ENCODE measurements at regions not wholly inside any gene's neighbourhood (a gene's known extent, or its start where the extent isn't known, plus 50 kb on each side); places are given as distances from the start of the nearest gene placed in this dataset.

GRCh38 chr12:124461241-124461673 lies 106.2 kb downstream of the NCOR2 start:
- H3K9ac ChIP-seq (ENCODE audit: low read length), result no peak overlapping the region
- no peaks in the 10 kb centered on the region for H4K20me1 ChIP-seq (ENCODE audit: insufficient read depth)
- no peaks in the 10 kb centered on the region for H3K9me3 ChIP-seq (ENCODE audit: control insufficient read depth in 1 of 2, insufficient read depth in 1 of 2, low read depth in 1 of 2, low read length in 2 of 2)
- peaks cover 5 to 13% of the 10 kb centered on the region in 2 experiments for H3K36me3 ChIP-seq (ENCODE audit: control insufficient read depth in 1 of 2, insufficient read depth in 2 of 2, low read length in 2 of 2)
- no peak for TF ChIP-seq CTCF (IDR thresholded peaks at IDR 0.05 in 2 of 3, conservative IDR thresholded peaks at IDR 0.05 in 1 of 3; ENCODE audit: borderline replicate concordance in 1 of 3, insufficient read depth in 1 of 3, low read depth in 2 of 3, low read length in 2 of 3)
- TF ChIP-seq ELF1 (IDR thresholded peaks at IDR 0.05; ENCODE audit: borderline replicate concordance, low read depth), result no peak
- no peak for TF ChIP-seq ATF3 (IDR thresholded peaks at IDR 0.05)
- TF ChIP-seq SP1 (IDR thresholded peaks at IDR 0.05; ENCODE audit: low read depth), result no peak
- H3K4me2 ChIP-seq (ENCODE audit: low read length), result no peak overlapping the region
- no peak overlapping the region for H3K4me3 ChIP-seq (replicated peaks in 1 of 2; ENCODE audit: low read depth in 1 of 2, low read length in 2 of 2)
- ChIA-PET POLR2A (no interaction called here), RAD21 (ENCODE audit: low non-redundant PET in 1 of 2, low total read pairs in 2 of 2, uncharacterized antibody in 2 of 2, unreplicated experiment in 2 of 2) (no interaction called here), CTCF (no interaction called here)
- H3K27ac ChIP-seq (ENCODE audit: low read depth, low read length), result no peak overlapping the region
- no peak overlapping the region for H2AFZ ChIP-seq (ENCODE audit: low read depth, low read length, poor library complexity, severe bottlenecking)
- H3K4me1 ChIP-seq (ENCODE audit: control insufficient read depth in 1 of 2, insufficient read depth in 2 of 2, low read length in 2 of 2), result no peaks in the 10 kb centered on the region
- ATAC-seq (no peak), DNase-seq (ENCODE audit: low read depth, low spot score) (no peak)
- H3K9me2 ChIP-seq (ENCODE audit: insufficient read depth), result no peaks in the 10 kb centered on the region
- BruUV-seq (replicated peaks), result no TSS peak
- no peaks in the 10 kb centered on the region for H3K27me3 ChIP-seq (ENCODE audit: insufficient read depth, low read length)
- intact Hi-C loops (cut with micrococcal nuclease), result no loop called here
- H3K79me2 ChIP-seq (ENCODE audit: insufficient read depth, low read length), result no peaks in the 10 kb centered on the region

GRCh38 chr12:124460771-124461170 lies 106.6 kb downstream of the NCOR2 start:
- ATAC-seq, result no peak
- TF ChIP-seq CTCF (IDR thresholded peaks at IDR 0.05 in 2 of 3, conservative IDR thresholded peaks at IDR 0.05 in 1 of 3; ENCODE audit: borderline replicate concordance in 1 of 3, insufficient read depth in 1 of 3, low read depth in 2 of 3, low read length in 2 of 3), result no peak
- no peak for TF ChIP-seq MAX (IDR thresholded peaks at IDR 0.05)
- TF ChIP-seq ELF1 (IDR thresholded peaks at IDR 0.05; ENCODE audit: borderline replicate concordance, low read depth), result no peak
- TF ChIP-seq EGR1 (IDR thresholded peaks at IDR 0.05; ENCODE audit: low read depth), result no peak
- no peak for TF ChIP-seq SRF (IDR thresholded peaks at IDR 0.05; ENCODE audit: low read depth)
- no peak for TF ChIP-seq FOSL1 (IDR thresholded peaks at IDR 0.05; ENCODE audit: low read depth)
- TF ChIP-seq CEBPB (IDR thresholded peaks at IDR 0.05; ENCODE audit: low read depth), result no peak
- TF ChIP-seq ATF3 (IDR thresholded peaks at IDR 0.05), result no peak
- no peak for TF ChIP-seq POLR2A (IDR thresholded peaks at IDR 0.05; ENCODE audit: borderline replicate concordance, extremely low read depth, insufficient read depth, insufficient read length)
- no peak for TF ChIP-seq SP1 (IDR thresholded peaks at IDR 0.05; ENCODE audit: low read depth)
- ChIA-PET CTCF (no interaction called here), POLR2A (no interaction called here), RAD21 (ENCODE audit: low non-redundant PET in 1 of 2, low total read pairs in 2 of 2, uncharacterized antibody in 2 of 2, unreplicated experiment in 2 of 2) (no interaction called here)
- Histone ChIP-seq H3K4me1 (ENCODE audit: control insufficient read depth in 1 of 2, insufficient read depth in 2 of 2, low read length in 2 of 2) (no peaks in the 10 kb centered on the region), H3K79me2 (ENCODE audit: insufficient read depth, low read length) (no peaks in the 10 kb centered on the region), H3K9ac (ENCODE audit: low read length) (no peak overlapping the region), H3K27ac (ENCODE audit: low read depth, low read length) (no peak overlapping the region), H3K4me3 (replicated peaks in 1 of 2; ENCODE audit: low read depth in 1 of 2, low read length in 2 of 2) (no peak overlapping the region), H3K4me2 (ENCODE audit: low read length) (no peak overlapping the region), H3K9me3 (ENCODE audit: control insufficient read depth in 1 of 2, insufficient read depth in 1 of 2, low read depth in 1 of 2, low read length in 2 of 2) (no peaks in the 10 kb centered on the region), H3K36me3 (ENCODE audit: control insufficient read depth in 1 of 2, insufficient read depth in 2 of 2, low read length in 2 of 2) (peaks cover 5 to 8% of the 10 kb centered on the region in 2 experiments), H3K27me3 (ENCODE audit: insufficient read depth, low read length) (no peaks in the 10 kb centered on the region), H4K20me1 (ENCODE audit: insufficient read depth) (no peaks in the 10 kb centered on the region), H3K9me2 (ENCODE audit: insufficient read depth) (no peaks in the 10 kb centered on the region), H2AFZ (ENCODE audit: low read depth, low read length, poor library complexity, severe bottlenecking) (no peak overlapping the region)
- no peak for DNase-seq (ENCODE audit: low read depth, low spot score)
- intact Hi-C loops (cut with micrococcal nuclease), result no loop called here
- no TSS peak for BruUV-seq (replicated peaks)
